ENCODE measurements at regions not wholly inside any gene's neighbourhood (a gene's known extent, or its start where the extent isn't known, plus 50 kb on each side); places are given as distances from the start of the nearest gene placed in this dataset.

- Histone ChIP-seq H2AFZ (ENCODE audit: low read depth, low read length) (no peak overlapping the region), H4K20me1 (replicated peaks; ENCODE audit: control insufficient read depth, insufficient read depth, low read length) (no peaks in the 10 kb centered on the region), H3K4me1 (replicated peaks in 1 of 2; ENCODE audit: control insufficient read depth in 2 of 2, insufficient read depth in 2 of 2, low read length in 2 of 2) (no peaks in the 10 kb centered on the region), H3K9ac (ENCODE audit: insufficient read depth in 1 of 2, low read depth in 2 of 2, low read length in 2 of 2) (no peak overlapping the region), H3K36me3 (ENCODE audit: control insufficient read depth, insufficient read depth, low read length) (no peaks in the 10 kb centered on the region), H3K9me1 (ENCODE audit: control insufficient read depth, insufficient read depth, low read length) (no peaks in the 10 kb centered on the region), H3K4me2 (ENCODE audit: insufficient read depth, low read length) (no peak overlapping the region), H3K9me3 (replicated peaks; ENCODE audit: control insufficient read depth, insufficient read depth, low read depth, low read length) (no peaks in the 10 kb centered on the region), H3K4me3 (no peak overlapping the region), H3K27ac (ENCODE audit: extremely low read depth, low read depth, low read length) (no peak overlapping the region), H3K79me2 (ENCODE audit: control insufficient read depth, insufficient read depth, low read length) (no peaks in the 10 kb centered on the region), H3K27me3 (ENCODE audit: control insufficient read depth in 2 of 2, insufficient read depth in 2 of 2, low read length in 2 of 2) (no peaks in the 10 kb centered on the region)
- WGBS (ENCODE audit: insufficient coverage, low coverage, missing lambda C conversion rate): 4% methylated on average over 2 of the region's 2 CpGs
- no TSS peak for BruUV-seq (replicated peaks)
- no peak for ATAC-seq
- ChIA-PET CTCF (ENCODE audit: low intra/inter-chr PET ratio) (no interaction called here), POLR2A (no interaction called here)
- no peak for FAIRE-seq
- DNase-seq (ENCODE audit: extremely low read depth in 1 of 4, low spot score in 3 of 4): no peak
- in situ Hi-C loops (cut with MboI) (no loop called here), intact Hi-C loops (cut with micrococcal nuclease) (no loop called here)
- TF ChIP-seq TAF7 (tag; IDR thresholded peaks at IDR 0.05) (no peak), ZNF79 (CRISPR knock-in tag; IDR thresholded peaks at IDR 0.05; ENCODE audit: low read depth) (no peak)
Measured at GRCh38 chr18:53710080-53710479, 514.4 kb downstream of the MBD2 start.

GRCh38 chr18:53702480-53702879 is 522.0 kb downstream of the MBD2 start:
- Histone ChIP-seq H3K9me1 (ENCODE audit: control insufficient read depth, insufficient read depth, low read length) (no peaks in the 10 kb centered on the region), H3K4me2 (ENCODE audit: insufficient read depth, low read length) (no peak overlapping the region), H3K4me1 (replicated peaks in 1 of 2; ENCODE audit: control insufficient read depth in 2 of 2, insufficient read depth in 2 of 2, low read length in 2 of 2) (no peaks in the 10 kb centered on the region), H3K9me3 (replicated peaks; ENCODE audit: control insufficient read depth, insufficient read depth, low read depth, low read length) (no peaks in the 10 kb centered on the region), H4K20me1 (replicated peaks; ENCODE audit: control insufficient read depth, insufficient read depth, low read length) (no peaks in the 10 kb centered on the region), H2AFZ (ENCODE audit: low read depth, low read length) (no peak overlapping the region), H3K79me2 (ENCODE audit: control insufficient read depth, insufficient read depth, low read length) (no peaks in the 10 kb centered on the region), H3K27ac (ENCODE audit: extremely low read depth, low read depth, low read length) (no peak overlapping the region), H3K9ac (ENCODE audit: insufficient read depth in 1 of 2, low read depth in 2 of 2, low read length in 2 of 2) (no peak overlapping the region), H3K36me3 (ENCODE audit: control insufficient read depth, insufficient read depth, low read length) (no peaks in the 10 kb centered on the region), H3K27me3 (ENCODE audit: control insufficient read depth in 2 of 2, insufficient read depth in 2 of 2, low read length in 2 of 2) (no peaks in the 10 kb centered on the region), H3K4me3 (no peak overlapping the region)
- intact Hi-C loops (cut with micrococcal nuclease): no loop called here
- in situ Hi-C loops (cut with MboI): no loop called here
- FAIRE-seq (no peak), ATAC-seq (no peak), DNase-seq (ENCODE audit: extremely low read depth in 1 of 4, low spot score in 3 of 4) (no peak)
- no TSS peak for BruUV-seq (replicated peaks)
- ChIA-PET POLR2A (no interaction called here), CTCF (ENCODE audit: low intra/inter-chr PET ratio) (no interaction called here)
- TF ChIP-seq TRIM24 (IDR thresholded peaks at IDR 0.05) (no peak), SMAD4 (CRISPR knock-in tag; conservative IDR thresholded peaks at IDR 0.05) (no peak), ZBTB1 (CRISPR knock-in tag; IDR thresholded peaks at IDR 0.05; ENCODE audit: borderline replicate concordance, low read depth) (no peak), RBBP5 (IDR thresholded peaks at IDR 0.05; ENCODE audit: borderline replicate concordance, insufficient read depth, low read length, poor library complexity, severe bottlenecking) (no peak), HDAC6 (IDR thresholded peaks at IDR 0.05; ENCODE audit: low read depth, low read length) (no peak), HMGXB4 (CRISPR knock-in tag; IDR thresholded peaks at IDR 0.05) (no peak)
- TF ChIP-seq, protein P1, sequence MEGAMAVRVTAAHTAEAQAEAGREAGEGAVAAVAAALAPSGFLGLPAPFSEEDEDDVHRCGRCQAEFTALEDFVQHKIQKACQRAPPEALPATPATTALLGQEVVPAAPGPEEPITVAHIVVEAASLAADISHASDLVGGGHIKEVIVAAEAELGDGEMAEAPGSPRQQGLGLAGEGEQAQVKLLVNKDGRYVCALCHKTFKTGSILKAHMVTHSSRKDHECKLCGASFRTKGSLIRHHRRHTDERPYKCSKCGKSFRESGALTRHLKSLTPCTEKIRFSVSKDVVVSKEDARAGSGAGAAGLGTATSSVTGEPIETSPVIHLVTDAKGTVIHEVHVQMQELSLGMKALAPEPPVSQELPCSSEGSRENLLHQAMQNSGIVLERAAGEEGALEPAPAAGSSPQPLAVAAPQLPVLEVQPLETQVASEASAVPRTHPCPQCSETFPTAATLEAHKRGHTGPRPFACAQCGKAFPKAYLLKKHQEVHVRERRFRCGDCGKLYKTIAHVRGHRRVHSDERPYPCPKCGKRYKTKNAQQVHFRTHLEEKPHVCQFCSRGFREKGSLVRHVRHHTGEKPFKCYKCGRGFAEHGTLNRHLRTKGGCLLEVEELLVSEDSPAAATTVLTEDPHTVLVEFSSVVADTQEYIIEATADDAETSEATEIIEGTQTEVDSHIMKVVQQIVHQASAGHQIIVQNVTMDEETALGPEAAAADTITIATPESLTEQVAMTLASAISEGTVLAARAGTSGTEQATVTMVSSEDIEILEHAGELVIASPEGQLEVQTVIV (CRISPR knock-in tag; IDR thresholded peaks at IDR 0.05; ENCODE audit: borderline replicate concordance): no peak
- WGBS (ENCODE audit: insufficient coverage, low coverage, missing lambda C conversion rate): 0% methylated on average over 2 of the region's 2 CpGs

All from K562 (cell line).